BE2C (cell line): ENCODE measurements at regions not wholly inside any gene's neighbourhood (a gene's known extent, or its start where the extent isn't known, plus 50 kb on each side); places are given as distances from the start of the nearest gene placed in this dataset.

Experiments
- DNase-seq: peaks from one replicate; pipeline ENCODE4 v3.0.0-alpha.2; 2020
- H3K27me3 ChIP-seq: fragments of 250-450 bp; sonication (Bioruptor Pico); 2 replicates; pipeline ENCODE4 v1.5.1; 2020; ENCODE audit warnings: mild to moderate bottlenecking
- H3K36me3 ChIP-seq: fragments of 250-450 bp; sonication (Bioruptor Pico); 2 replicates; pipeline ENCODE4 v1.5.1; 2020; ENCODE audit warnings: mild to moderate bottlenecking
- H3K4me1 ChIP-seq: fragments of 250-450 bp; sonication (Bioruptor Pico); 2 replicates; pipeline ENCODE4 v1.5.1; 2020
- H3K4me3 ChIP-seq: 2 replicates; pipeline ENCODE4 v1.5.1; 2011; ENCODE audit warnings: low read depth, low read length
- H3K9me3 ChIP-seq: fragments of 250-450 bp; sonication (Bioruptor Pico); 2 replicates; pipeline ENCODE4 v1.5.1; 2020
- CTCF ChIP-seq: IDR thresholded peaks from 2 replicates; pipeline ENCODE4 v1.5.1; 2012; ENCODE audit warnings: mild to moderate bottlenecking, low read depth, low read length

- Histone ChIP-seq H3K4me1 (peaks cover 20% of the 10 kb centered on the region), H3K27me3 (no peaks in the 10 kb centered on the region), H3K9me3 (no peaks in the 10 kb centered on the region), H3K36me3 (no peaks in the 10 kb centered on the region), H3K4me3 (no peak overlapping the region)
- TF ChIP-seq CTCF = no peak
- DNase-seq = no peak
These were observed 80.2 kb upstream of the PTPRR start for GRCh38 chr12:71000748-71001147.

- peaks cover 17% of the 10 kb centered on the region for H3K4me1 ChIP-seq
- no peak for TF ChIP-seq CTCF
- DNase-seq = no peak
- H3K36me3 ChIP-seq = no peaks in the 10 kb centered on the region
- H3K9me3 ChIP-seq = no peaks in the 10 kb centered on the region
- no peak overlapping the region for H3K4me3 ChIP-seq
- H3K27me3 ChIP-seq = no peaks in the 10 kb centered on the region
These were observed 79.7 kb upstream of the PTPRR start for GRCh38 chr12:71000255-71000654.

- Histone ChIP-seq H3K9me3 (no peaks in the 10 kb centered on the region), H3K4me1 (peaks cover 4% of the 10 kb centered on the region; the same call in 1 of the 2 replicates), H3K27me3 (no peaks in the 10 kb centered on the region), H3K36me3 (no peaks in the 10 kb centered on the region), H3K4me3 (no peak overlapping the region)
- no peak for TF ChIP-seq CTCF
- no peak for DNase-seq
These were observed 73.8 kb upstream of the PTPRR start for GRCh38 chr12:70994217-70994788.

GRCh38 chr12:70989232-70989631 is 68.7 kb upstream of the PTPRR start:
- no peaks in the 10 kb centered on the region for H3K27me3 ChIP-seq
- no peaks in the 10 kb centered on the region for H3K9me3 ChIP-seq
- no peaks in the 10 kb centered on the region; the same call in 1 of the 2 replicates for H3K4me1 ChIP-seq
- H3K4me3 ChIP-seq = no peak overlapping the region
- no peaks in the 10 kb centered on the region for H3K36me3 ChIP-seq
- DNase-seq = no peak
- TF ChIP-seq CTCF = no peak

- DNase-seq = no peak
- H3K36me3 ChIP-seq = no peaks in the 10 kb centered on the region
- TF ChIP-seq CTCF = no peak
- peaks cover 13% of the 10 kb centered on the region; the same call in 1 of the 2 replicates for H3K4me1 ChIP-seq
- H3K9me3 ChIP-seq = no peaks in the 10 kb centered on the region
- no peaks in the 10 kb centered on the region for H3K27me3 ChIP-seq
- no peak overlapping the region for H3K4me3 ChIP-seq
These were observed 65.3 kb upstream of the PTPRR start for GRCh38 chr12:70985850-70986249.

GRCh38 chr12:70983692-70984091 is 63.2 kb upstream of the PTPRR start:
- peaks cover 16% of the 10 kb centered on the region; the same call in 1 of the 2 replicates for H3K4me1 ChIP-seq
- DNase-seq = no peak
- no peak for TF ChIP-seq CTCF
- H3K4me3 ChIP-seq = no peak overlapping the region
- no peaks in the 10 kb centered on the region for H3K9me3 ChIP-seq
- H3K27me3 ChIP-seq = no peaks in the 10 kb centered on the region
- H3K36me3 ChIP-seq = no peaks in the 10 kb centered on the region
